Upper lobe of left lung (tissue), 4 donors: ENCODE measurements at regions not wholly inside any gene's neighbourhood (a gene's known extent, or its start where the extent isn't known, plus 50 kb on each side); places are given as distances from the start of the nearest gene placed in this dataset.

Source experiments
- EP300 ChIP-seq, 4 donors: sonication (generic); formaldehyde crosslinking; IDR thresholded peaks; one replicate each; pipeline ENCODE4 v1.5.1; 2017; ENCODE audit warnings: antibody characterized with exemption in 4 of 4, control low read depth in 2 of 4
- POLR2AphosphoS5 ChIP-seq, 2 donors: sonication (generic); formaldehyde crosslinking; IDR thresholded peaks; one replicate each; pipeline ENCODE4 v1.5.1; 2017; ENCODE audit warnings: antibody characterized with exemption in 2 of 2
- TF ChIP-seq, protein P1 (sequence below), 6 experiments: fragments of 450-650 bp in 4 of 6; fragments of 200-600 bp in 2 of 6; sonication (generic) in 2 of 6; IDR thresholded peaks; one replicate each; pipeline ENCODE4 v1.5.1; 2016 to 2019; ENCODE audit warnings: antibody characterized with exemption in 6 of 6

DNA sequence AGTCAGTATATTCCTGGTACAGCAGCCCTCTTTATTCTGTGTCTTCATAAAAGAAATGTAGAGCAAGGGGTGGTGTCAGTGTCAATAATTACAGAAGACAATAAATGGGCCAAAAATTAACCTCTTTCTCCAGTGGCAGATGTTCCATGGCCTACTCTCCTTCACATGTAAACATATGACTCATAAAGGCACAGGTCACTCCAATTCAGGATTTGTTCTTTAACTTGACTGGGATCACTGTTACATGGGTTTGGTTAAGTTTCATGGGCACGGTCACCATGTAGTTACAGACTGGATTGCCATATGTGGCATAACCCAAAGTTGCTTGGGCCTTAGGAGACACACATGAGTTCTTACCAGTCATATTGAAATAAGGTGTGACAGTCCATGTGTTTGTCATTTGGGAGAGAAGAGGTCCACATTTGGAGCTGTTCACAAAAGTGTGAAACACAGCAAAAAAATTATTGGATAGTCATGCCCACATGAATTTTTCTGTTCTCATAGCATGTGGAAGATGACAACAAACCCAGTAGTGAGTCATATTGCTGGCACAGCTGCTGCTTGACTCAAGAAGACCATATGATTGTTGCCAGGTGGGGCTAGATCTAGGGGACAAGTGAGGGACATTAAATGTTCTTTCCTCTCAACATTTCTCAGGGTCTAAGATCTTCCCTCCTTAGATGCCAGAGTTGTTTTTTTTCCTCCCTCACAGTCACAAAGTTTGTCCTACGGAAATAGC is 68.1 kb upstream of the HTR2A start:
- TF ChIP-seq, protein P1, sequence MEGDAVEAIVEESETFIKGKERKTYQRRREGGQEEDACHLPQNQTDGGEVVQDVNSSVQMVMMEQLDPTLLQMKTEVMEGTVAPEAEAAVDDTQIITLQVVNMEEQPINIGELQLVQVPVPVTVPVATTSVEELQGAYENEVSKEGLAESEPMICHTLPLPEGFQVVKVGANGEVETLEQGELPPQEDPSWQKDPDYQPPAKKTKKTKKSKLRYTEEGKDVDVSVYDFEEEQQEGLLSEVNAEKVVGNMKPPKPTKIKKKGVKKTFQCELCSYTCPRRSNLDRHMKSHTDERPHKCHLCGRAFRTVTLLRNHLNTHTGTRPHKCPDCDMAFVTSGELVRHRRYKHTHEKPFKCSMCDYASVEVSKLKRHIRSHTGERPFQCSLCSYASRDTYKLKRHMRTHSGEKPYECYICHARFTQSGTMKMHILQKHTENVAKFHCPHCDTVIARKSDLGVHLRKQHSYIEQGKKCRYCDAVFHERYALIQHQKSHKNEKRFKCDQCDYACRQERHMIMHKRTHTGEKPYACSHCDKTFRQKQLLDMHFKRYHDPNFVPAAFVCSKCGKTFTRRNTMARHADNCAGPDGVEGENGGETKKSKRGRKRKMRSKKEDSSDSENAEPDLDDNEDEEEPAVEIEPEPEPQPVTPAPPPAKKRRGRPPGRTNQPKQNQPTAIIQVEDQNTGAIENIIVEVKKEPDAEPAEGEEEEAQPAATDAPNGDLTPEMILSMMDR (IDR thresholded peaks at IDR 0.05) = no peak
- no peak for TF ChIP-seq EP300 (IDR thresholded peaks at IDR 0.05)
- no peak for TF ChIP-seq POLR2AphosphoS5 (IDR thresholded peaks at IDR 0.05)
